ENCODE measurements at regions not wholly inside any gene's neighbourhood (a gene's known extent, or its start where the extent isn't known, plus 50 kb on each side); places are given as distances from the start of the nearest gene placed in this dataset.
"Not testable (repeated sequence)": the region's sequence is repeated elsewhere in the genome, so short reads cannot be mapped to it uniquely, and the experiment has no call there.

DNA sequence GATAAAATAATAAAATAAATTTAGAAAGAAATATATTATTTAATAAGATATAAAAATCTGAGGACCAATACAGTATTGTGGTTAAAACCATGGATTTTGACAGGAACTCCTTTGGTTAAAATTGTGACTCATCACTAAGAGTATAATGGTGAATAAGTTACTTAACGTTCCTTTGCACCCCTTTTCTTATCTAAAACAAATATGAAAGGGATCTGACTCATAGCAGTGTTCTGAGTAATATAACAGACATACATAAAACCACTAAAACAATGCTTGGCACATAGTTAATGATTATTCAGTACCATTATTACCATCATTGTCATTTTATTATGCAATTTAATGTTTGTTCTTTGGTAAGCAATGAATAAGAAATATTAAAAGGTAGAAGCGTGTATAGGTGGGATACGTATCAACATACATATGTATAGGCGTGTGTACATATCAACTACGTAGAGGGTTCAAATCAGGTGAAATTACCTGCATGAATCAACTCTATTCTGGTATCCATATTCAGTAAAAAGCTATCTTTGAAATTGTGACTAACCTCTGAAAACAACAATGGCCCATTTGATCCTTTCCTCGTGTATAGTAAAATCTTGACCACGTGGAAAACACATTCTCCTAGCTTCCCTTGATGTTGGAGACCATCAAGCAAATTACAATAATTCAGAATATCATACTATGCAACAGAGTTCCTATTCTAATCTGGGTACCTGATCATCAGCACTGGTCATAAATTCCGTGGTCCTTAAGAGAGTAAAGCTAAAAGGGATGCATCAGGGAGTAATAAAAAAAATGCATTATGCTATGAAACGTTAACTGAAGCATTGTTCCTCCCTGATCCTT, 342.6 kb upstream of the SPATA31A3 start:
- not testable (repeated sequence) for DNase-seq (ENCODE audit: low spot score); ATAC-seq (ENCODE audit: low FRiP score)

DNA sequence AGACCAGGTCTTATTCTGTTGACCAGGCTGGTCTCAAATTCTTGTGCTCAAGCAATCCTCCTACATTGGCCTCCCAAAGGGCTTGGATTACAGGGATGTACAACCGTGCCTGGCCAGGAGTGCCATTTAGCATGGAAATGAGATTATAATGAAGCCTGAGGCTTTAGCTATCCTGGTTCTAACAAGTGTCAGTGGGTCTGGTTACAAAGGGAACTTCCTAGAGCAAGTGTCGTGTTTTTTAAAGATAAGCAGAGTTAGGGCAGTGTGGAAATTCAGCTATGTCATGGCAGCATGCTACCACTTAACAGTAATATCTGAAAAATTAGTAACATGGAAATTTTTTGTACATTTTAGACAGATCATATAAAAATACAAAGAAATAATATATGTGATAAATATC, 339.3 kb upstream of the SPATA31A3 start:
- not testable (repeated sequence) for ATAC-seq (ENCODE audit: low FRiP score); DNase-seq (ENCODE audit: low spot score)

DNA sequence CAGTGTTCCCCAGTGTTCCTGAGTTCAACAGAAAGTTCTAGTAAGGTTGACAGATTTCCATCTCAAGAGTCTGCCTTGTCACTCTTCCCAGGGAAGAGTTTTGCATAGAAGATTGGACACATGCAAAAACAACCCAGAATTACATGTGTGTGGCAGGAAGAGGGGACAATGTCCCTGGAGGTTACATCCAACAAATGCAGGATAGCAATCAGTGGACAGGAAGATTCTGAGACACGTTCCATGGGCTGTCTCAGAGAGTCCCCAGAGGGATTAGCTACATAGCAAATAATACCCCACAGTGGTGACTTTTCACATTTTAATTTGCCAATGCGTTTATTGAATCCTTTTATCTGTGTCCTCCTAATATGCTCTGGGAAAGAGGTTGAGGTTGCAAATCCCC, 321.1 kb upstream of the SPATA31A3 start:
- not testable (repeated sequence) for ATAC-seq (ENCODE audit: low FRiP score); DNase-seq (ENCODE audit: low spot score)

- ATAC-seq (ENCODE audit: low FRiP score); DNase-seq (ENCODE audit: low spot score): not testable (repeated sequence)
Observed at GRCh38 chr9:67312504-67312903, 320.2 kb upstream of the SPATA31A3 start.

GRCh38 chr9:67307109-67307508, 314.8 kb upstream of the SPATA31A3 start:
- DNase-seq (ENCODE audit: low spot score); ATAC-seq (ENCODE audit: low FRiP score): not testable (repeated sequence)

- ATAC-seq (ENCODE audit: low FRiP score): not testable (repeated sequence)
Observed at GRCh38 chr9:67288797-67289196, 296.4 kb upstream of the SPATA31A3 start.

DNA sequence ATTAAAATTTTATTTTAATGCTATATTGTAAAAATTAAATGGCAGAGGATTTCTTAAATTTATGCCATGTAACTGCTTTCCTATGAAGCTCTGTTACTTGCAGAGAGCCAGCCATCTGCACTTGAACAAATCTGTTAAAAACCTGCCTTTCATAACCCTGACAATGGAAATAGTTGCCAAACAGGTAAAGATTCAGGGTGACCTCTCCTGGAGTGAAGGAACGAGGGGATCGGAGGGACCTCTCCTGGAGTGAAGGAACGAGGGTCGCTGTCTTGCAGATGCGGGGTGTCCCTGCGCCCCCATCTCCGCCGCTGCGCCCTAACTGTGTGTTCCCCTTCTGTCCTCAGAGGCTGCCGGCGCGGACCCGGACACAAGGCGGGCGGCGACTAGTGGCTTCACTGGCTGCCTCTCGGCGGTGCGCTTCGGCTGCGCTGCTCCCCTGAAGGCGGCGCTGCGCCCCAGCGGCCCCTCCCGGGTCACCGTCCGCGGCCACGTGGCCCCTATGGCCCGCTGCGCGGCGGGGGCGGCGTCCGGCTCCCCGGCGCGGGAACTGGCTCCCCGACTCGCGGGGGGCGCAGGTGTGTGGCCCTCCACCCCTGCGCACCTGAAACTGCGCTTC, 295.9 kb upstream of the SPATA31A3 start:
- DNase-seq (ENCODE audit: low spot score); ATAC-seq (ENCODE audit: low FRiP score): not testable (repeated sequence)

More at GRCh38 chr9:67288797-67289196, 296.4 kb upstream of the SPATA31A3 start:
- DNase-seq (ENCODE audit: low spot score): not testable (repeated sequence)

DNA sequence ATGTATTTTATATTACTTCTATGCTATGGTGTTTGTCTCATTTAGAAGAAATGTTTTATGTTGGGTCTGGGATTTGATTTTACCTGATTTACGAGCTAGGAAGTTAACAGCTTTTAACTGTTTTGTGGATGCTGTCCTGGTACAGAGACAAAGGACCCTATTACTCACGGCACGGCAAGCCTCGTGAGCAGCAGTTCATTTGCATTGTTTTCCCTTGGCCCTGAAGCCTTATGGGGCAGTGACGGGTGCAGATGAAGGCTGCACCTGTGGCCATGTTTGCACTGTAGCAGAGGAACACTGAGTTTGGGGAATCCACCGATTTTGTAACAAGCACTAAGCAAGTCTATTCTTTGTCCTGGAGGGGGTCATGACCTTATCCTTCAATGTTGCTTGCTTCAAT, 291.9 kb upstream of the SPATA31A3 start:
- ATAC-seq (ENCODE audit: low FRiP score); DNase-seq (ENCODE audit: low spot score): not testable (repeated sequence)

DNA sequence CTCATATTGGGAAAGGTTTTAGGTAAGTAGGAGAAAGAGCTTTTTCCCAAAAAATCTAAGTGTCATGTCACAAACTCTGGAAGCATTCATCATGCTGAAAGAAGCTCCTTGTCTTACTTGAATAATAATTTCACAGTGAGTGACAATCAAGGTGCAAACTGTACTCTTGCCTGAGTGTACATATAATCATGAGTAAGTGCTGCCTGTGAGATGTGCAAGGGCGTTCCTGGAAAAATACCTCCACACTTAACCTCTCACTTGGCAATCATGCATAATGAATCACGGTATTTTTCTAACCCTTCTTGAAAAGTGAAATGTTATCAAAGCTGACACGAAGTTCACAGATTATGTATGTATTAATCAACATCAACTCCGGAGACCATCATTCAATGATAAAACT, 289.2 kb upstream of the SPATA31A3 start:
- ATAC-seq (ENCODE audit: low FRiP score): peak; percentile 95
- DNase-seq (ENCODE audit: low spot score): not testable (repeated sequence)

DNA sequence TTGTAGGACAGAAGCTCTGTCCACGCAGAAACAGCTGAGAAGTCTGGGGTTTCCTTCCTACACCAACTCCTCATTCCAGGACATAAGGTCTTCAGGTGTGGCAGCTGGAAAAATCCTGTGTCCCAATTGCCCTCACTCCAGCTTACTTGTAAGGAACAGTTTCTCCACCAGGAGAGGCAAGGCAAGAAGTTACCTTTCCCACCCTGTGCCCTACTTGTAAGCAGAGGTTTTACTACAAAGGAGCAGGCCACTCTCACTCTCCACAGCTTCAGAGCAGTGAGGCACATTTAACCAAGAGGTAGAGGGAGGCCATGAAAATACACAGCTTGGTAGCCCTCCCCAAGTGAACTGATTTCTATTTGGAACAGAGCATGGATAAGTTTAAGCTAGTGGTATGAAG, 277.3 kb upstream of the SPATA31A3 start:
- DNase-seq (ENCODE audit: low spot score); ATAC-seq (ENCODE audit: low FRiP score): not testable (repeated sequence)

DNA sequence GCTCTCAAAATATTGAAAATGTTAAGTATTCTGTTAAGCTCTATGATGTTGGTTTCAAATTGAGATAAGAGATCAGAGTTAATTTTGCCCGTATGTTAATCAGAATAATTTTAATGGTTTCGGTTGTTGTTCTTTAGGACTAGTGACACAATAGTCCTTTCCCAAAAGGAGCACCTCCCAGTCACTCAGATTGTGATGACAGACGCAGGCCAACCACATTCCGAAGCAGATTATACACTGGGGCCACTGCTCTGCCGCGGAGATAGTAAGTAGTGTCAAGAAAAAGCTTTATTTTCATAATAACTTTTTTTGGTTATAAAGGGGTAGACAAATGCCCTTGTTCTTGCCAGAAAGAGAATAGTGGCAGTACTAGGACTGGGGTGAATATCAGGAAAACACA, 265.5 kb upstream of the SPATA31A3 start:
- DNase-seq (ENCODE audit: low spot score): not testable (repeated sequence)

GRCh38 chr9:67248967-67249366, 256.6 kb upstream of the SPATA31A3 start:
- not testable (repeated sequence) for ATAC-seq (ENCODE audit: low FRiP score); DNase-seq (ENCODE audit: low spot score)

More for the DNA sequence above, 265.5 kb upstream of the SPATA31A3 start:
- ATAC-seq (ENCODE audit: low FRiP score): not testable (repeated sequence)

DNA sequence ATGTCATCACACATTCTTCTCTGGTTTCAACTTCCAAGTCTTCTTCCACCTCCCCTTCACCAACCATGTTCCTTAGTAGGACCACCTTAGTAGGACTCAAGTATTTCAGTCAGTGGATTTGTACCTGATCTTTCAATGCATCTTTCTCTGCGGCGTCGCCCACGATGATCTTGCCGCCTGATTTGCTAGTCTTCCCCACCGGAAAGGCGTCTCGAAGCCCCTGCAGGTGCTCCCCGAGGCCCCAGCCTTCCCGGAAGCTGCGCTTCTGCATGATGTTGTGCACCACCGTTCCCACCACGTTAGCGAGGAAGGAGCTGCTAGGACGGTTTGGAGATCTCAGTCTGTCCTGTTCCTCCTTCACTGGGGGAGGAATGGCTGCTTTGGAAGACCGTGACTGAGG, 219.7 kb upstream of the SPATA31A3 start:
- not testable (repeated sequence) for ATAC-seq (ENCODE audit: low FRiP score); DNase-seq (ENCODE audit: low spot score)

DNA sequence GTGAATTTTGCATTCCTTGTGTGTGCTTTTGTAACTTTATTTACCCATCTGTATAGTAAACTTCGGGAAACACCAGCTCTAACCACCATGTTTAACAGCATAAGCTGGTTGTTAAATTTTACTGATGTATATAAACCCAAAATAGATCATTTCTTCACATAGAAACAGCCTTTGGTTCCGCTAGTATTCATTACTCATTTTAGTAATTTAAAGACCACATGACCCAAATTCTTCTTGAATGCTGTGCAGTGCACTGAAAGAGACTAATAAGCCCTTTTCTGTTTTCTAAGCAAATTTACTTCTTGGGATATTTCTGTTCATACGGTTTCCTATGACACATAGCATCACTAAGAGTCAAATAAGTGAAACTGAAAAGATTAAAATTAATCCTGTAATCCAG, 218.5 kb upstream of the SPATA31A3 start:
- not testable (repeated sequence) for DNase-seq (ENCODE audit: low spot score); ATAC-seq (ENCODE audit: low FRiP score)

DNA sequence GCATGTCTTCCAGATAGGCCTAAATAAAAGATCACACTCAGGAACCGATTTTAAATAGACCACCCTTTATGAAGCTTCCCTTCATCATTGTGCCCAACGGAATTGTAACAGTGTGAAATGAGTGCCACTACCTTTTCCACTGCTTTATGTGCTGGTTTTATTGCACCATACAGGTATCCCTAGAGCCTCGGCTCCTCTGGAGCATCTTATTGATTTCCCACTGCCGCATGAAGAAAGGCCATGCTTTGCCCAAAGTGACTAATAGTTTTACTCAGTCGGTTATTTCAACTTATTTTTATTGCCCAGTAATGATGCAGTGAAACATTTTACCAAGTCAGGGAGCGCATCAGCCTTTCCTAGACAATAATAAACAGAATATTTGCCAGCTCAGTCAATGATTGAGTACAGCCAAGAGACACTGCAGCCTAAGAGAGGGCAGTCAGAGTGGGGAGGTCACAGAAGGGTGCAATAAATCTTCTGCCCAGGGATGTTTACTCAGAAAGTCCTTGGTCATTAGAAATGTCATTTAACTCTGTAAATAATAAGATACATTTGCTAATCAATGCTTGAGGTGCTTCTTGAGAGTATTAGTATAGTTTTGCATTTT, 216.6 kb upstream of the SPATA31A3 start:
- not testable (repeated sequence) for ATAC-seq (ENCODE audit: low FRiP score); DNase-seq (ENCODE audit: low spot score)

GRCh38 chr9:67196135-67196534, 203.8 kb upstream of the SPATA31A3 start:
- DNase-seq (ENCODE audit: low spot score); ATAC-seq (ENCODE audit: low FRiP score): not testable (repeated sequence)

DNA sequence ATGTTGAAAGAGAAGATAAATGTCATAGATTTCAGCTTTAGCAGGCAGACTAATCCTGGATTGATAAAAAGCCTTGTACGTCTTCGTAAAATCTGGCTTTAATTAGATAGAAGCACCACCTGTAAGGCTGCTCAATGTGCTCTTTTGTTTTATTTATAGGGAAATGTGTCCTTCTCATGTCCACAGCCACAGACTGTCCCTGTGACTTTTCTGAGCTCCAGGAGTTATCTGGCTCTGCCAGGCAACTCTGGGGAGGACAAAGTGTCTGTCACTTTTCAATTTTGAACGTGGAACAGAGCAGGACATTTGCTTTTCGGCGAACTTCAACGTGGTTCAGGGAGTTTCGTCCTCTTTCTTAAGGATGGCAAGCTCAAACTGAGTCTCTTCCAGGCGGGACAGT, 203.0 kb upstream of the SPATA31A3 start:
- DNase-seq (ENCODE audit: low spot score); ATAC-seq (ENCODE audit: low FRiP score): not testable (repeated sequence)

DNA sequence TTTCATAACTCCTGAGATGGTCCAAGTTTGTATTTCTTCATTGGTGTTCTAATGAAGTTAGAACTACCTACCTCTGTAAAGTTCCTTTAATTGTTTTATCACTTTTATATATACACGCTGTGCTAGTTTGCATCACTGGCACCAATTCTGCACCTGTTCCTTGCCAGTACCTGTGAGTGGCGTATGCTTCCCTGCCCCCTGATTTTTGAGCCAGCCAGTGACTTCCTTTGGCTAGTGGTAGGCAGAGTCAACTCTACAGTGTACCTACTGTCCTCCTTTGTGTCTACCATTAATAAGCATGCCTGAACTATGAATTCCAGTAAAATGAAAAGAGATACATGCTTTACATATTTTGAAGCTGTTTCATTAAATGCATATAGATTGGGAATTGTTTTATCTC, 186.8 kb upstream of the SPATA31A3 start:
- not testable (repeated sequence) for DNase-seq (ENCODE audit: low spot score); ATAC-seq (ENCODE audit: low FRiP score)

GRCh38 chr9:67175167-67175566, 182.8 kb upstream of the SPATA31A3 start:
- not testable (repeated sequence) for DNase-seq (ENCODE audit: low spot score)
- peak; percentile 57 for ATAC-seq (ENCODE audit: low FRiP score)

DNA sequence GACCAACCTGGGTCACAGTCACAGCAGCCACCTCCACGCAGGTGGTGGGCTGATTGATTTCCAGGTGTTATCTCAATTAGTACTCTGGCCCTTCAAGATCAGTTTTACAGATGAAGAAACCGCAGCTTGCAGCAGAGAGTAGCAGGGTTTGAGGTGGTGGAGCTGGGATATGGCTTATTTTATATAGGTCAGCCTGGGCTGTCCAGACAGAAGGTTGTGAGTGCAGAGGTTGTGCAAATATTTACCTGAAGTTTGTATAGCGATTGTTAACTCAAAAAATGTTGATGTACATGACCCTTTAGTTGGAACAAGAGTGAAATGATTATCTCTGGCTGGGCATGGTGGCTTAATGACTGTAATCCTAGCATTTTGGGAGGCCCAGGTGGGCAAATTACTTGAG, 179.4 kb upstream of the SPATA31A3 start:
- not testable (repeated sequence) for ATAC-seq (ENCODE audit: low FRiP score); DNase-seq (ENCODE audit: low spot score)

Measured in omental fat pad (tissue), 1 donor.